HG02852 (cell line): ENCODE measurements at regions not wholly inside any gene's neighbourhood (a gene's known extent, or its start where the extent isn't known, plus 50 kb on each side); places are given as distances from the start of the nearest gene placed in this dataset.

Experiments used
- ATAC-seq: cut with Tn5 transposase; IDR thresholded peaks from one replicate; pipeline ENCODE4 v1.9.1; 2021; ENCODE audit warnings: mild to moderate bottlenecking, moderate library complexity; ENCODE audit not compliant: unreplicated experiment

DNA sequence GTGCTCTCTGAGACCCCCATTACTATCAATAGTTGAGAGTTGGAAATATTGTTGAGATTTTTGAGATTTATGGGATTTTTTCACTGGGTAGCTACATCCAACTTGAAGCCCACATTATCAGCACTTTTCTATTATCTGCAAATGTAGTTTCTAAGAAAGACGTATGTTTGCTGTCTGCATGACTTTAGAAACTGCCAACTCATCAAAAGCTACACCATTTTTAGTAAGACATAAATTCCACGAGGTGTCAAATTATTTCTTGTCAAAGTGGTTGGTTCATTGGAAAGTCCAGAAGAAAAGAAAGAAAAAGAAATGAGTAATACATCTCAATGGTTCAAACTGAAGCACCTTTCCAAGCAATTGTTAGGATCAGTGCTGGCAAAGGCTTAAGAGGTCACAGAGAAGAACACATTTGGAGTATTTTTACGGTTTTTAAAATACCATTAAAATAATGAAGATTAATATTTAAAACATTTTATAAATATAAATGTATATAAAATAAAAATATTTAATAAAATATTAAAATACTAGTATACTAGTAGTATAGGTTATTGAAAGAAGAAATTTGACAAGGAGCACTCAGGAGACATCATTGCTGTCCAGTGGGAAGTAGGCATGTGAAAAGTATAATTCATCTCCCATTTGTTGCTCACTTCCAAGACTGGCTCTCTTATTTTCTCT lies 463.5 kb downstream of the TAFA4 start:
- no peak for ATAC-seq

DNA sequence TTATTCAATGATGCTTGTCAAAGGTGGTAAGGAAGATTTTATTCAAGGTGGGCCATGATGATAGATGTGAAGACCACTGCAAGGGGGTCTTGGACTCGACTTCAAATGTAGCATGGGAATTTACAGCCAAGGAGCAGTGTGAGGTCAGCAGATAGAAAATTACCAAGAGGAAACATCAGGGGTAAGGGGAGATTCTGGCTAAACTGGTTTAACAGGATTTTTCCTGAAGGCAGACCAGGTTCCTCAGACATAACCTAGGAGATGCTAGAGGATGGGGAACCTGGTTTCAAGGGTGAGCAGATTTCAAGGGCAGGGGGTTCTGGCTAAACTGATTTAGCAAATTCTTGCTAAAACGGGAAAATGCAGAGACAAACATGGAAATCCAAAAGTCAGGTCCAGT lies 464.9 kb downstream of the TAFA4 start:
- no peak for ATAC-seq

DNA sequence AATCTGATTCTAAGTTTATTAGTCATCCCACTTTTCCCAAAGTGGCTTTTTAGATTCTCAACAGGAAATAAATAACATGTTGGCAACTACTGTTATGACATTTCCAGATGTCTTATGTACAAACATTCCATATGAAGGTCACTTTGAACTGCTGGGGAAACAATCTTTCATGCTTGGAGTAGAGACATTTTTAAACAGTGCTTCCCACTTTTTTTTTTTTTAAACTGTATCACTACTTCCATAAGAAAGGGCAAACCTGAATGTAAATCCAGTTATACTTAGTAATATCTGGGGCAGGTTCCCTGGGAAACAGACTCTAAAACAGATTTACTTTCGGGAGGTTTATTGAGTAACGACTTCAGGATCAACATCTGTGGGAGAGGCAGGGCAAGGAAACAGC lies 473.8 kb downstream of the TAFA4 start:
- no peak for ATAC-seq

DNA sequence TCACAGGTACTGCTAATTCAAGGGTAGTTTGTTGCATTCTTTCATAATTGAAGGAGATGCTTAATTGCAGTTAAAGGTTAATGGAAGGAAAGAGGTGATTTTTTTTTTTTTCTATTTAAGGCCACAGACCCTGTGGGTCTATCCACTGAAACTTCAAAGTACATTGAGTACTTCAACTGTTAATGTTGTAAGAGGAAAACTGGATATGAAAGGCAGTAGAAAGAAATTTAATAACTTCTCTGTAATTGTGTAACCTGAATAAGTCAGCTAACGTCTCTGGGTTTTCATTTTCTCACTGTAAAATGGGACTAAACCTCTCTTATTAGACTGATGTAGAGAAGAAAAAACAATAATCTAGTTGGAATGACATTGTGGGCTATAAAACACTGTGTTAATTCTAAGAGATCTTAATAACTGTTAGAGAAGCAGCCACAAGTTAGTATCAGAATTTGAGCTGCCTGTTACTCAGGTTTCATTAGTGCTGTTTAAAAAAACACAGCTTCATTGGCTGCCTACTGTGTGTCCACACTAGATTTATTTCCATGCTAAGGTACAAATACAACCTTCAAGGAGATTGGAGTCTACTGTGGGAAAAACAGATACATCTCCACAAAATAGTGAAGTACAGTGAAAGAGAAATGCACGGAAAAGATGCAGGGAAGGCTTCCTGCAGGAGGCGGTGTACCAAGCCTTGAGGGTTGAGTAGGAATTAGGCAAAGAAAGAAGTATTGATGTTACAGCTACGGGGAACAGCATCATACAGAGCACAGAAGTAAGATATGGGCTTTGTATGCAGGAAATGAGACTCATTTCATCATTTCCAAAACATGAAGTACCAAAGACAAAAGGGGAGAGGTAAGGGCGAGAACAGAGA lies 483.6 kb downstream of the TAFA4 start:
- no peak for ATAC-seq

DNA sequence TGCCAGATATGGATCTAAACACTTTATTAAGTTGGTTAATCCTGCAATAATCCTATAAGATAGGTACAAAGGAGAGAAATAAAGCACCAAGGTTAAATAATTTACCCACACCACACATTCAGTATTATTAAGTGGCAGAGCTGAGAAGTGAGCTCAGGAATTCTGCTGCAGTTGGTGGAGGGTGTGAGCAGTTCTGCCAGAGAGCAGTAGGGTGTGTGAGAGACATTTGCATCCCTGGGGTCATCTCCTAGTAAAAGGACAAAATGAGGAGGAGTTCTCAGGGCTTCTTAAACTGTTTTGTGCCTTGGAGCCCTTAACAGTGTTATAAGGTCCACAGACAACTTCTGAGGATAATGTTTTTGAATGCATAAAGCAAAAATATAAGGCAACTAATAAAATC lies 484.5 kb downstream of the TAFA4 start:
- ATAC-seq, result no peak

DNA sequence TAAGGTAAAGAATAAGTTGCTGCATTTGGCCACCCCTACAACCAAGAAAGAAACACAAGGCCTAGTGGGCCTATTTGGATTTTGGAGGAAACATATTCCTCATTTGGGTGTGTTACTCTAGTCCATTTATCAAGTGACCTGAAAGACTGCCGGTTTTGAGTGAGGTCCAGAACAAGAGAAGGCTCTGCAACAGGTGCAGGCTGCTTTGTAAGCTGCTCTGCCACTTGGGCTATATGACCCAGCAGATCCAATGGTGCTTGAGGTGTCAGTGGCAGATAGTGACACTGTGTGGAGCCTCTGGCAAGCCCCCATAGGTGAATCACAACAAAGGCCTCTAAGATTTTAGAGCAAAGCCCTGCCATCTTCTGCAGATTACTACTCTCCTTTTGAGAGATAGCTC lies 491.3 kb downstream of the TAFA4 start:
- no peak for ATAC-seq

DNA sequence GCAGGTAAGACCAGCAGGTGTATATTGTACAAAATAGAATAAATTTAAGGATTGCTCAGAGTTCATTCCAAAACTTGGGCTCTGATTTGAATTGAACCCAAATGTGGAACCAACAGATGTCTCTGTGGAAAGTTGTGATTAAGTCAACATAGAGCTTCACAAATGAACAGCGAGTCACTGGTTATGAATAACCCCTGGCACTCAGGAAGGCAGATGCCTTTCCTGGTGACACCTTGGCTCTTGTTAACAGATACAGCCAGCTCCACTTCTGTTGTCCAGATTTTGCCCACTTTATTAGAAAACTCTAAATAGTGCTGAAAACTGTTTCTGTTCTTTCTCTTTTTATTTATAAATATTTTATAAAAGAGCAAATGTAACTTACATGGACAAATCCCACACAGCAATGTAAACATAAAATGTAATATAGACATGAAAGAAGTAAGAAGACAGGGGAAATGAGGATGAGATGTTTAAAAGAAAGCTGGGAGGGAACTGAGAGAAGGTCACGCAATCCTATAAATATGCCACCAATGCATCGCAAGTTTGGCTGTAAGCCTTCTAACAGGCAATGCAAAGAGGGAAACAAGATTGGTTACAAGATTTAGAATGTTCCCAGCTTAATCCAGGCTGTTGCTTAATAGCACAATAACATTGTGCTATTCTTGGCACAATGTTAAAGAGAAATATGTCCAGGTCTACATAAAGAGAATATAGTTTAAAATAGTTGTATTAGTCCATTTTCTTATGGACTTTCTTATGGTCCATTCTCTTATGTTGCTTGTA lies 495.5 kb downstream of the TAFA4 start:
- no peak for ATAC-seq

DNA sequence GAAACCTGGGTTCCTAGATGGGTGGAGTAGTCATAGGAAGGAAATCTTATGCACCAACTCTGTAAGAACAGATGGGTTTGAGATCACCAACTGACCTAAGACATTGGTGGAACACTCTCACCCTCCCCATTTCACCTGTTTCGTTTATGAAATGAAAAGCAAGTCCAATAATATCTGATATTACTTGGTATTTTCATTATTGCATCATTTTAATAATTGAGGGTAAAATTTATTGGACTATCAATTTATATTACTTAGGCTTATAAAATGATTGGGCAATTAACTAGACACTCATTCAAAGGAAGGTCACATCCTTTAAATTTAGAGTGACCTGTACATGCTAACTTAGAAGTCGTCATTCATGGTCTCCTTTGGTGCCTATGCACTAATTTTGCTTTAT lies 503.9 kb downstream of the TAFA4 start:
- no peak for ATAC-seq

DNA sequence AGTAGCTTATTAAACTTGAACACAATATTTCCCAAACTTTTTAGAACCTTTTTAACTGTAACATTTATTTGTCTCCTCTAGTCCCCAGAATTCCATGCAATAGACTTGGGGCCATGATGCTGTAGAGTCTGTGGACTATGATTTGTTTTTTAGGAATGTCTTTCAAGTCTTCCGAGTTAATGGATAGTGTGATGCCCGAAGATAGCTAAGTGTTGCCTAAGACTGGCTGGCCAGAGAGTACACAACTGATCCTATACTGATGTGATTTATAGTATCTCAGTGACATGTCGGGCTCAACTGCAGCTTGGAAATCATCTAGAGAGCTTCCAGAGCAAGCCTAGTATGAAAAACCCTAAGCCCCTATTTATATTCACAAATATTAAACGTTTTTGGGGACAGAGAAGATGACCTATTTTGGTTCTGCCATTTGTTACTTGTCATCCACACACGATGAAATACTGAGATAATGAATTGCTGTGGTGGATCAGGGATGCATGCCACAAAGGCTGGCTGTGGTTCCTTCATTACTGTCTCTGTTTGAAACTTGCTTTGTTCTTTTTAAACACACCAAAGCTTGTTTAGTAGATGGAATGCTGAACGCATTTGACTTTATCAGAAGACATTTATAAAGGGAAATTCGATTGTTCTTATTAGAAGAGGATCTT lies 507.4 kb downstream of the TAFA4 start:
- no peak for ATAC-seq

DNA sequence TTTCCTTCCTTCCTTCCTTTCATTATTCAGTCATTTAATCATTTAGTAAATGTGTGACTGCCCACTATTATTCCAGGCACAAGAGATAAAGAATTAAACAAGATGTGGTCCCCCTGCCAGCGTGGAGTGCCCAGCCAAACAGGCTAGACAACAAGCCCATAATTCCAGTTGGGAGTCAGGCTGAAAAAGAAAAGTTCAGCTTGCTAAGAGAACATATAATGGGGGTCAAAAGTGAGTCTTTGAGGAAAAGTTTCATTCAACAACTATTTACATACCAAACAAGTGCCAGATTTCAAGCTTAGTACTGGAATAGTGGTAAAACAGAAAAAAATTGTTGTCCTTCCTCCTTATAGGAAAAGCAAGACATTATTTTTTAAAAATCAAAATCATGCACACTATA lies 523.7 kb downstream of the TAFA4 start:
- no peak for ATAC-seq

DNA sequence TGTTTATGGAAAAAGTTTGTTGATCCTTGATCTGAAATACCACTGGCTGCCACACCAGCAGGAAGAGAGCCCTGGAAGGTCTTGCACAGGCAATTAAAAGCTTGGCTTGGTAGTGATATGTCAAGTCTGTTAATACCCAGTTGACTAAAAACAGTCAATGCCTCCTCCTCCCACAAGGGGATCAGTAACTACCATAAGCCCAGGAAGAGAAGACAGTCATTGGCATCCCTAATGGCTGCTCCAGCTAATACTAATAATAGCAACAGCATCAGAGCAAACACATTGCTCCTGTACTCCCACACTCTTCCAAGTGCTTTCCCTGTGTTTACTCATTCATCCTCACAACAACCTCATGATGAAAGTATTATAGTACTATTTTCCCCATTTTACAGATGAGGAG lies 528.6 kb downstream of the TAFA4 start:
- no peak for ATAC-seq

DNA sequence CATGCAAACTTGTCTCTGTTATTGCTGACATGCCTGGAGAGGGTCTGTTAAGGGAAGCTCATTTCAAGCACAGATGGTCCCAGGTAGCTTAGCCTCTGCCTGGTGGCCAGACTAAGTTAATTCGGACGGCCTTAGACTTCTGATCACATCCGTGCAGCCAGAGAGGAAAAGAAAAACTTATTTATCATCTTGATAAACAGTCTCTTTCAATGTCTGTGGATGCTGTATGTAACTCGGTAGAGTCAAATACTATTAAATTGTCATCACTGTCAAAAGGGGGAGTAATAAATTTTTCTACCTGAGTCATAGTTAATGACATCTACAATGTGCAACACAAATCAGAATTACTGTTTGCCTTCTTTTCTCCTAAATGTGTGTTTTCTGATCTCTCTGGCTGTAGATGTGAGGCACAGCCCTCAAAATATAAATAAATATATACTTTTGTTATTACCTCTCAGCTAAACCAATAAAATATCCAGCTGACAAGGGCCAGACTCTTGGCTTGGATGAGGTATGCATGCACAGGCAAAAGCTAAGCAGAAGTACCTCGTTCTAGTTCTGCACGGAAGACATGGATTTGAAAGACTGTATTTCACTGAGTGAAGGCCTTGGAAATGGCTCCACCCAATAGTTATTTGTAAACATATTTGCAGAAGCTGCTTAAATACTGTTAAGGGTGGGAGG lies 530.0 kb downstream of the TAFA4 start:
- ATAC-seq, result no peak

DNA sequence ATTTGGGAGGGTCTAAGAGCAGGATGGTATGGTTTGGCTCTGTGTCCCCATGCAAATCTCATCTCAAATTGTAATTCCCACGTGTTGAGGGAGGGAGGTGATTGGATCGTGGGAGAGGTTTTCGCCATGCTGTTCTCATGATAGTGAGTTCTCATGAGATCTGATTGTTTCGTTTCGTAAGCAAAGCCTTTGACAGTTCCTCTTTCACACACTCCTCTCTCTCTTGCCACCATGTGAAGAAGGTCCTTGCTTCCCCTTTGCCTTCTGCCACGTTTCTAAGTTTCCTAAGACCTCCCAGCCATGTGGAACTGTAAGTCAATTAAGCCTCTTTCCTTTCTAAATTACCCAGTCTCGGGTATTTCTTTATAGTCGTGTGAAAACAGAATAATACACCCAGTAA lies 553.7 kb downstream of the TAFA4 start:
- ATAC-seq, result no peak

DNA sequence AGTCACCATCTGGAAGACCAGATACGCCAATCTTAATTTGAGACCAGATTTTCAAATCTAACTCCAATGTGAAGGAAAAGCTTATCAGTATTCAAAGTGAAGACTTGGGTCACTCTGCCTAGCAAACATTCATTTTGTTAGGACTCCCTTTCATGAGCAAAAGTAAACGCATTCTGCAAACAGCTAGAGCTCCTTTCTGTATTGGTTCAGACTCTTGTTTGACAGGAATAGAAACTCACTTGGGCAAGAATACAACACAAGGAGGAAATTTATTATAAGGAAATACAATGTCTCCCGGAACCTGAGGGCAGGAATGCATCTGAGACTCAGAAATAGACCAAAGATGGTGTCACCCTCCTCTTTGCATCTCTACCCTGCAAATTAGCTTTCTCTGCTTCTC lies 558.6 kb downstream of the TAFA4 start:
- no peak for ATAC-seq

DNA sequence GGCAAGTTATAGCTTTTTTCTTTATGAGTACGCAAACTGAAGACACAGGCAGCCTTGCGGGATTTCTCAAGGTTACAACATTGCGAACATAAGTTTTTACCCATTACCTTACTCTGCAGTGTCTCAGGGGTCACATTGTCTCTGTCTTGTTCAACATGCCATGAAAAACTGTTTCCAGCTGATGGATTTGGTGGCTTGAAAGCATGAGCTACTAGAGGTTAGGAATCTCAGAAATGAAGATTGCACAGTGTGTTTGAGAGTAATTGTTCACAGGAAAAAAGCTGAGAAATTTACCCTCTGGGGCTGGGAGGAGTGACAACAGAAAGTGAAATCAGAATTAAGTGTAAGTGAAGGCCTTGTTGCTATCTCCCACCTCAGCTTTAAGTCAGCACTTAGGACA lies 568.6 kb downstream of the TAFA4 start:
- ATAC-seq, result no peak

DNA sequence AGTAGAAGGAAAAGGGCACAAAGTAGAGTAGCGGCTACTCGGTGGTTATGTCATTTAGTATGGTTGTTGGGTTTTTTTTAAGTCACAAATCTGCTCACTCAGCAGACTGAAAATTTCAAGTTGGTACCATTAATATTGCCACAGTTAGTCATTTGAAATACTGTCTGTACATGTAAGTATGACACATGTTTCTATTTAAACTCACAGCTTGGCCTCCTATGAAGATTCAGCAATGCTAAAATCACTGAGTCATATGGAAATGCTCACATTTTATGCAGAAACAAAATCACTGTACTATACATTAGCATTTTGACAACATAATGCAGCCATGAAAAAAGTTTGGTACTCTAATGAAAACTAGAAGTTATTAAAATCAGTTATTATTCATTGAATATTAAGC lies 571.9 kb downstream of the TAFA4 start:
- no peak for ATAC-seq

DNA sequence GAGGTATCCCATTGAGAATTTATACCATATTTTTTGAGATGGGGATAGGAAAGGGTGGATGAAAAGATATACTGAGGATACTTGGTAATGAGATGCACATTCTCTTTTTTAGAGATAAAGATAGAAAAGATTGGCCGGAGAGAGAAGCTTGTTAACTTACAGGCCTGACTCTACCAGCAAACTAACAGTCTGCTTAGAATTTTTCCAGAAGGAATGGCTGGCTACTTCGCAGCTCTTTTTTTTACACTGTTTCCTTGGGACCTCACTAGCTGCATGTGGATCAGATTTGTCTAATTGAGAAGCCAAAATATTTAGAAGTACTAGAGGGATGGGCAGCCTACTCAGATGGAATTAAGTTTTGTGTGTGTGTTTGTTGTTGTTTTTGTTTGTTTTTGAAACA lies 586.6 kb downstream of the TAFA4 start:
- no peak for ATAC-seq

DNA sequence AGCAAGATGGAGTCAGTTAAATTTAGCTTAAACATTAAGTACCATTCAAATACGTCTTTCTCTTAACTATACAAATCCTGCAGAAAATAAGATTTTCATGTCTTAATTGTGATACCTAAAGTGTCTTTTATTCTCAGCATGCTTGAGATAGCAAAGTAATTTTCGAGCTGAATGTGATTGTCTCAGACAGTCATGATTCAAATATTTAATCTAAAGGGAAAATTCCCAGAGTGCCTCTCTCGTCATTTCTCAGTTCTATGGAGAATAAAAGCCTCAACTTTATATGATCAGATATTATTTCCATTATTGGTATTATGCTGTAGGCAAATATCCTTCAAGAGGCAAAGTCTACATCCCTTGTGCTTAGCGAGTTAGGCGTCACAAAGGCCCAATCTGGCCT lies 589.9 kb downstream of the TAFA4 start:
- no peak for ATAC-seq

DNA sequence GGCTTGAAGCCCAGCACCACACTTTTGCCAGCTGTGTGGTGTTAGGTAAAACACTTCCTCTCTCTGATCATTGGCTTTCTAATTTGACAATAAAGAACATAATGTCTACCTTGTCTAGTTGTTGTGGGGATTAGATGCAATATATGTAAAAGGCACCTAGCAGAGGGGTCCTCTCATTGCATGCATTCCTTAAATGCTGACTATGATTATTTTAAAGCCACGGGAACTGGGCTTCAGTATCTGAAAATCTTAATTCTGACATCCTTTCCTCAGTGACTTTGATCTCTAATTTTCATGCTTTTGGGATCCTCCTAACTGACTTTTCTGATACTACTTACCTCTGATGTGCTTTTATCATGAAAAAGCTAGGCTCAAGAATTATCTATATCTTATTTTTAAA lies 596.3 kb downstream of the TAFA4 start:
- no peak for ATAC-seq

DNA sequence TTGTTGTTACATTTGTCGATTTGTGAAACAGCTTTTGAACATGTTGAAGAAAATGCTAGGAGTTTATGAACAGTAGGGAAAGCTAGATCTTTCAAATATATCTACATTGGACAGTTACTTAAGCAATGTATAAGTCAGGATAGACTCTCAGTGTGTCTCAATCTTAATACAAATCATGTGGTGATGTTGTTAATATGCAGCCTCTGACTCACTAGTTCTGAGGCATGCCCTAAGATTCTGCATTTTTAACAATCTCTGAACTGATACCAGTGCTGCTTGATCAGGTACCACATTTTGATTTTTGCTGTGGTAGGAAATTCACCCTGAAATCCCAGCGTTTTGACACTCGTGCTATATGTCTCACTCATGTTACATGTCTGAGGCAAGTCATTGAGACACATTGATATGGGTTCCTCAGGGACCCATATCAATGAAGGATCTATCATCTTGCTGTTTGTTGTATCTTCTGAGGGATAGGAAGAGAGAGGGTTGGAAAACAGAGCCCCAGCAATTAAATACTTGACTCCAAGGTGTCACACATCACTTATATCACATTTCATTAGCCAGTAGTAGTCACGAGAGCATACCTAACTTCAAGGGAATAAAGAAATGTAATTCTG lies 597.9 kb downstream of the TAFA4 start:
- ATAC-seq, result no peak
